GM18502 (cell line): ENCODE measurements at regions not wholly inside any gene's neighbourhood (a gene's known extent, or its start where the extent isn't known, plus 50 kb on each side); places are given as distances from the start of the nearest gene placed in this dataset.

Experiments
- ATAC-seq: cut with Tn5 transposase; IDR thresholded peaks from one replicate; pipeline ENCODE4 v1.9.1; 2021; ENCODE audit warnings: mild to moderate bottlenecking; ENCODE audit not compliant: unreplicated experiment, poor library complexity

DNA sequence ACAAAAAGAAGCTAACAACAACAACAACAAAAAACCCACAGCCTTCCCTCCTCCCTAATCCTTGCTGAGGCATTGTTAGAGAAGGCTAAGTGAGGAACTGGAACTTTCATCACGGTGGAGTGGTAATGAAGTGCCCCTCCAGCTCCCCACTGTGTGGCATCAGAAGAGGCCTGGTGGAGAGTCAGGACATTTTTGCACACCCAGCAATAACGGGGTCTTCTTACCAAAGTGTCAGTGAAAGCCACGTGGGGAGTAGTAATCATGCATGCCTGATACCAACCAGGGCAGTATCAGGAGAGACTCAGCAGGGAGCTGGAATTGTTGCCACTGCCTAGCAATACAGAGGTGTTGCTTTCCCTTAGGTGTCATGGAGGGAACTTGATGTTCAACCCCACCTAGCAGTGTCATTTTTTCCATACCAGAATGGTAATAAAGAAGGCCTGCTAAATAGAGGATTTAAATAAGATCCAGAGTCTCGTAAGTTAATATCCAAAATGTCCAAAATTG lies 299.7 kb upstream of the RGS6 start:
- ATAC-seq, result no peak

- ATAC-seq, result no peak
Observed at GRCh38 chr14:71636076-71636475, 296.2 kb upstream of the RGS6 start.

DNA sequence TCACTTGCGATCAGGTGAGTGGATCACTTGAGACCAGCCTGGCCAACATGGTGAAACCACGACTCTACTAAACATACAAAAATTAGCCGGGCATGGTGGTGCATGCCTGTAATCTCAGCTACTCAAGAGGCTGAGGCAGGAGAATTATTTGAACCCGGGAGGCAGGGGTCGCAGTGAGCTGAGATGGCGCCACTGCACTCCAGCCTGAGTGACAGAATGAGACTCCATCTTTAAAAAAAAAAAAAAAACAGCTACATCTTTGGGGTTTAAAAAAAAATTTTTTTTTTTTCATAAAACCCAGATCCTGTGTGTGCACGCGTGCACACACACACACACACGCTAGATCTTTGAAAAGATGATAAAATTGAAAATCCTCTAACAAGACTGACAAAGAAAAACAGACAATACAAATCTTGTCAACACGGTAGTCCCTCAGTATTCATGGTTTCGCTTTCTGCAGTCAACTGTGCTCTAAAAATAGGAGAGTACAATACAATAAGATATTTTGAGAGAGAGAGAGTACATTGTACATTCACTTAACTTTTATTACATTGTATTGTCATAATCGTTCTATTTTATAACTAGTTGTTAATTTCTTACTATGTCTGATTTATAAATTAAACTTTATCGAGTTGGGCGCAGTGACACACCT lies 295.3 kb upstream of the RGS6 start:
- ATAC-seq, result no peak

DNA sequence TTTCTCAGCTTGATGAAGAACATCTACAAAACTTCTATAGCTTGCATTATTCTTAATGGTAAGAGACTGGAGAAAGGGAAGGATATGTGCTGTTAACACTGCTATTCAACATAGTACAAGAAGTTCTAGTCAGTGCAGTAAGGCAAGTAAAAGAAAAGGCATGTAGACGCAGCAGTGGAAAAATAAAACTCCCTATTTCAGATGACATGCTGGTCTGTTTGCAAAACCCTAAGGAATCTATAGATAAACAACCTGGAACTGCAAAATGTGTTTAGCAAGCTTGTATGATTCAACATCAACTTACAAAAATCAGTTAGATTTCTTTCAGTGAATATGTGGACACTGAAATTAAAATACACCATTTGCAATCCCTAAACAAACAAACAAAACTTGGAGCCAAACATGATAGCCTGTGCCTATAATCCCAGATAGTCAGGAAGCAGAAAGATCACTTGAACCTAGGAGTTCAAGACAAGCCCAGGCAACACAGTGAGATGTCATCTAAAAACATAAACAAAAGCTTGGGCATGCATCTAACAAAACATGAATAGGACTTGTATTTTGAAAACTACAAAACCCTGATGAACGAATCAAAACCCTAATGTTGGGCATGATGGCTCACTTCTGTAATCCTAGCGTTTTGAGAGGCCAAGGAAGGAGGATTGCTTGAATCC lies 293.6 kb upstream of the RGS6 start:
- ATAC-seq, result no peak

DNA sequence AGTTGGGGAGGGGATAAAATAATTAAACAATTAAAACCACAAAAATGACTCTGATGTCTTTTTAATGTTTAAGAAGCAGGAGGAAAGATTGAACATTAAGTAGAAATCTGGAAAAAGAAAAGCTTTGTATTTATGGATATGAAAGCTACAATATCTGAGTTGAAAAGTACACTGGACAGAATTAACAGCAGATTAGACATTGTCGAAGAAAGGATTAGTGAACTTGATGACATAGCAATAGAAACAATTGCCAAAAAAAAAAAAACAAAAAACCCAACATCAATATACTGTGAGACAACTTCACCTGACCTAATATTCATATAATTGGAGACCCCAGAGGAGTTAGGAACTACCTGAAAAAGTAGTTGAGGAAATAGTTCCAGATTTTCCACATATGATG lies 289.5 kb upstream of the RGS6 start:
- no peak for ATAC-seq

DNA sequence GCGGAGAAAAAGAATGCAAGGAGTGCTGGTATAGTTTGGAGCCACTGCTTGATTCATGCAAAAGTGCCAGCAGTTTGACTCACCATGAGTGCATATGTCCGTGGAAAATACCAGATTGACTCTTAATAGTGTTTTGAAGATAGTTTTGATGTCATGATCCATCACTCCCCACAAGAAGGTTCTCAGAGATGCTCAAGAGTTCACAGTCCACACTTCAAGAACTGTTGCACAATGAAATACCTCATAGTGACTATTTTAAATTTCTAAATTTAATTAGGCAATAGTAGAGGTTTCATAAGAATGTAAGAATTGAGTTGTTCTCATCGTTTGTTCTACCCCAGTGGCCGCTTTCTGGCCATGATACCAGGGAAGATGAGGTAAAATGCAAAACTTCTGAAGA lies 286.6 kb upstream of the RGS6 start:
- no peak for ATAC-seq

DNA sequence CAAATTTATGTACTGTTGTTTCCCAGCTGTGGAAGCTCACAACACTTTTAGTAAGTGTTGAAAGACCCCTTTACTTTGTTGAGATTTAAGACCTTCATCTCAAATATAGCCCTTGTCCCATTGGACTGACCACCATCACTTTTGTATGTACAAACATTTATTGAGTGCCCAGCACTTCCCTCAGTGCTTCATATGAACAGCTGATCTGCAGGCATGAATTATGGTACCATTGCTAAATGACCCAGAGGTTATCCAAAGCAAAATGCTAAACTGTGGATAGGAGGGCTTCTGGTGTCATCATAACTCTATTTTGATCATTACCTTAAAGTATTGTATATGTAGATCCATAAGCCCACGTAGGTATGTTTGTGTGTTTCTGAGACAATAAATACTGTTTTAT lies 285.7 kb upstream of the RGS6 start:
- ATAC-seq, result no peak

- ATAC-seq, result no peak
Observed at GRCh38 chr14:71647086-71647784, 285.0 kb upstream of the RGS6 start.

DNA sequence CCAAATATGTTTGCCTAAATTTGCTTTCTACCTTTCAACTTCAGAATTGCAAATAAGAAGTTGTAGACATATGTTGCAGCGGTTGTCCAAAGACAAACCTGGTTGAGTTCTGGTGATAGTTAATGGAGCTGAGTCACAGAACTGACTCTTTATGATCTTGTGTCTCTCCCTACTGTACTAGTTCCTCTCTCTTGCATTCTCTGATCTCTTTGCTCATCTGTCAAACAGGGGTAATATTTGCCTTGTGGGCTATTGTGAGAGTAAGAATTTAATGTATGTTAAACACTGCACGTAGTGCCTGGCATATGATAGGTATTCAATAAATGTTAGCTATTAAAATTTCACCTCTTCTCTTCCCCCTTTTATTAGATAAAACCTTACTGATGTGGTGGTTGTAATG lies 283.5 kb upstream of the RGS6 start:
- no peak for ATAC-seq

GRCh38 chr14:71650187-71650755 lies 282.0 kb upstream of the RGS6 start:
- ATAC-seq, result no peak

GRCh38 chr14:71651228-71651627 lies 281.0 kb upstream of the RGS6 start:
- no peak for ATAC-seq

- no peak for ATAC-seq
Observed at GRCh38 chr14:71652368-71652767, 279.9 kb upstream of the RGS6 start.

DNA sequence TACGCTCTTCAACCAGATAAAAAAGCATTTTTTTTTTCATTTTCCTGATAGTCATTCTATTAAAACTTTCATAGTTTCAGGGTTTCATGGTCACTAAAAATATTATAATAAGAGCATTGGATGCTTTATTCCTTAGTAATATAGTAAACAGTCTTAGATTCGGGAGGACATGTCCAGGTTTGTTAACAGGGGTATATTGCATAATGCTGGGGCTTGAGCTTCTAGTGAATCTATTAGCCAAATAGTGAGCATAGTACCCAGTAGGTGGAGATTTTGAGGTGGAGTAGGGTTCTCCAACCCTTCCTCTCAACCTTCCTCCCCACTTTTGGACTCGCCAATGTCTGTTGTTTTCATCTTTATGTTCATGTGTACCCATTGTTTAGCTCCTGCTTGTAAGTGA lies 277.4 kb upstream of the RGS6 start:
- no peak for ATAC-seq

DNA sequence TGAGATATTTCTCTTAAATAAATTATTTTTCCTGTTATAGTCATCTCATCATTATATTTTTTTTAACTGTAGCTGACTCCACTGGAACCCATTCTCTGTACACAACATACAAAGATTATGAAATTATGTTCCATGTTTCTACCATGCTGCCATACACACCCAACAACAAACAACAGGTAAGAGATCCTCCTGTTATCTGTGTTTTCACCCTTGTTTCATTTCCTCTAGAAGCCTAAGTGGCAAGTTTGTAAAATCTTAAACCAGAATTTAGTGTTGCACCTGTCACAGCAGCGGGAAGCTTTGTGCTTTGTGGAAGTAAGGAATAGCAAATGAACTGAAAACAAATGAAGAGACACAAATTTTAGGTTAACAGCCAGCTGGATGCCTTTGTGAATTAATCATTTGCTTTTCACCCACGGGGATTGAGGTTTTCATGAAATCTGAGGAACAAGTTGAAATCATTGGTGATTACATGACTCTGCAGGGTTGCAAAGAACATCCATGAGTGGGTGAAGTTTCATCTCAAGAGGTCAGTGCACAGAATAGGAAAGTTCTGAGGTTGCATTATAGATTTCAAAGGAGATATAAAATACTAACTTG lies 273.9 kb upstream of the RGS6 start:
- ATAC-seq, result no peak

GRCh38 chr14:71659159-71659558 lies 273.1 kb upstream of the RGS6 start:
- no peak for ATAC-seq

DNA sequence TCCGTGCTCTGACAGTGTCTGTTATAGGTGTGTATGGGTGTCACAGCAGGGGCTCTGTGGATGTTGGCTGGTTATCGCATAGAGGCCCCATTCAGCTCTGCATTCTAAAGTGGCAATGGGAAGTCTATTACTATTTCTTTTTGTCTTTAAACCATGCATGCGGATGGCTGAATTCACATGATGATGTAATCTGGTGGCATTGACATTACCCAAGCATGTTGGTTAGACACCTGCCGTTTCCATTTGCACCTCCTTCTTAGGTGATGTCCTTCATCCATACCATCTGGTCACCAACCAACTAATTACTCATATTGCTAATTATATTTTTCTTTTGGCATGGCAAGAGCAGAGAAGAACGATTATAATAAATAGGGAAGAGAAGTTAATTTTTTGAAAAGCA lies 270.8 kb upstream of the RGS6 start:
- ATAC-seq, result no peak

DNA sequence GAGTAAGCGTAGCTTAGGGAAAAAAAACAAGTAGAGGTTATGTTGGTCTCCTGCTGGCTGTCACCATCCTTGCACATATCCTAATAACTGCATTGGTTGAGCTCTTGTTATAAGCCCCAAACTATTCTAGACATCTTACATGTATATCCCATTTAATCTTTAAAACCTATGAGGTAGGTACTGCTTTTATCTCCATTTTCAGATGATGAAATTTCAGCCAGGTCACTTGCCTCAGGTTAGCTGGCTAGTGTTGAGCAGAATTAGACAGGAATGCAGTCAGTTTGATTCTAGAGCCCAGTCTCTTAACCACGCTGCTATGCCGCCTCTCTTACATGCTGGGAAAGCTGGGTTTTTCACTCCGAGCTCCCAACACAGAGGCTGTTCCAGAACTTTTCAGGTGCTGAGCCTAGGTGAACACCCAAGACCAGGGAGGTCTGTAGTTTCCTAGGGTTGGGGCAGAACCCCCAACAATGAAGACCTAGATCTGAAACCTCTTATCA lies 269.9 kb upstream of the RGS6 start:
- ATAC-seq, result no peak

- ATAC-seq, result no peak
Observed at GRCh38 chr14:71665157-71665556, 267.1 kb upstream of the RGS6 start.

DNA sequence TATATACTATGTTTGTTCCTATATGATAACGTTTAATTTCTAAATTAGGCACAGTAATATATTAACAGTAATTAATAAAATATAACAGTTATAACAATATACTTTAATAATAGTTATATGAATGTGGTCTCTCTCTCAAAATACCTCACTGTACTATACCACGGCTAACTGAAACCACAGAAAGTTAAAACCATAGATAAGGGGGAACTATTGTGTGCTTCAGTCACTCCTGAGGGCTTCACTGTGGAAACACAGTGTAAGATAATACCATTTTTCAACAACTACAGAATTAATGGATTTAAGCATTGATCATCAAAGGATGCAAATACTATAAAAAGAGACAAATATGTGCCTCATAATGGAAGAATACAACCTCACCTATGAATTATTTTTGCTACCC lies 266.4 kb upstream of the RGS6 start:
- no peak for ATAC-seq

DNA sequence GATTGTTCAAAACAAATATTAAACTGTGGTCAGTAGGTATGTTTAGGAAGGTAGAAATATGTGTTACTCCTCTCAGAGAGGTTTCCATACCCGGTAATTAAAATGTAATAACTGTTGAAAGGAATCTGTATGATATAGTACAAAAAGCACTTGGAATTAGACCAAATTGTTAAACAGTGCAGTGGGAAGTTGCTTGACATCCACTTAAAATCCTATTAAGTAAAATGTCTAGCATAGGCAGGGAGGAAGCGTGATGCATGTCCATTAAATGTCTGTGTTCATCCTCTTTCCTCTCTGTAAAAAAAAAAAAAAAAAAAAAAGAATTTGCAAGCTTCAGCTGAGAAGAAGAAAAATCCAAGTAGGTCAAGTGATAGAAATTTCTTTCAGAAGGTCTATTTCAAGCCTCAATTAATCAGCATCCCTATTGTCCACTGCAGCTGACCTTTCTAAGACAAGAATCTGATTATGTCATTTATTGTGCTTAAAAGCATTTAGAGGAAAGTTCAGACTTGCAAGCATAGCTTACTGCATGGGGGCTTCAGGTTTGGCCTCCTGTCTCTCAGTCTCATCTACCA lies 265.6 kb upstream of the RGS6 start:
- ATAC-seq, result no peak
